ENCODE measurements at regions not wholly inside any gene's neighbourhood (a gene's known extent, or its start where the extent isn't known, plus 50 kb on each side); places are given as distances from the start of the nearest gene placed in this dataset.

DNA sequence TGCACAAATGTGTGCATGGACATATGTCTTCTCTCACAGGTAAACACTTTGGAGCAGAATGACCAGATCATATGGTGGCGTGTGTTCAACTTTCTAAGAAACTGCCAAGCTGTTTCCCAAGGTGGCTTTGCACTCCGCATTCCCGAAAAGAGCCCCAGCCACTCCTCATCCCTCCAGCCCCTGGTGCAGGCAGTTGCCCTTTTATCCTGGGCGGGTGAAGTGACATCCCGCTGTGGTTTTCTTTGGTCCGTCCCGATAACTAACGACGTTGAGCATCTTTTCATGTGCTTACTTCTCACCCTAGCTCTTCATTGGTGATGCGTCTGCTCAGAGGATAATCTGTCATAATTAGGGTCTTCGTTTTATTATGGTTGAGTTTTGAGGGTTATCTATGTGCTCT is 612.5 kb downstream of the MATN1 start:
- TF ChIP-seq, protein P1, sequence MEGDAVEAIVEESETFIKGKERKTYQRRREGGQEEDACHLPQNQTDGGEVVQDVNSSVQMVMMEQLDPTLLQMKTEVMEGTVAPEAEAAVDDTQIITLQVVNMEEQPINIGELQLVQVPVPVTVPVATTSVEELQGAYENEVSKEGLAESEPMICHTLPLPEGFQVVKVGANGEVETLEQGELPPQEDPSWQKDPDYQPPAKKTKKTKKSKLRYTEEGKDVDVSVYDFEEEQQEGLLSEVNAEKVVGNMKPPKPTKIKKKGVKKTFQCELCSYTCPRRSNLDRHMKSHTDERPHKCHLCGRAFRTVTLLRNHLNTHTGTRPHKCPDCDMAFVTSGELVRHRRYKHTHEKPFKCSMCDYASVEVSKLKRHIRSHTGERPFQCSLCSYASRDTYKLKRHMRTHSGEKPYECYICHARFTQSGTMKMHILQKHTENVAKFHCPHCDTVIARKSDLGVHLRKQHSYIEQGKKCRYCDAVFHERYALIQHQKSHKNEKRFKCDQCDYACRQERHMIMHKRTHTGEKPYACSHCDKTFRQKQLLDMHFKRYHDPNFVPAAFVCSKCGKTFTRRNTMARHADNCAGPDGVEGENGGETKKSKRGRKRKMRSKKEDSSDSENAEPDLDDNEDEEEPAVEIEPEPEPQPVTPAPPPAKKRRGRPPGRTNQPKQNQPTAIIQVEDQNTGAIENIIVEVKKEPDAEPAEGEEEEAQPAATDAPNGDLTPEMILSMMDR (IDR thresholded peaks at IDR 0.05), result no peak
- no peak for TF ChIP-seq POLR2A (IDR thresholded peaks at IDR 0.05)

All from thyroid gland (tissue), 4 donors.